ENCODE measurements at regions not wholly inside any gene's neighbourhood (a gene's known extent, or its start where the extent isn't known, plus 50 kb on each side); places are given as distances from the start of the nearest gene placed in this dataset.

DNA sequence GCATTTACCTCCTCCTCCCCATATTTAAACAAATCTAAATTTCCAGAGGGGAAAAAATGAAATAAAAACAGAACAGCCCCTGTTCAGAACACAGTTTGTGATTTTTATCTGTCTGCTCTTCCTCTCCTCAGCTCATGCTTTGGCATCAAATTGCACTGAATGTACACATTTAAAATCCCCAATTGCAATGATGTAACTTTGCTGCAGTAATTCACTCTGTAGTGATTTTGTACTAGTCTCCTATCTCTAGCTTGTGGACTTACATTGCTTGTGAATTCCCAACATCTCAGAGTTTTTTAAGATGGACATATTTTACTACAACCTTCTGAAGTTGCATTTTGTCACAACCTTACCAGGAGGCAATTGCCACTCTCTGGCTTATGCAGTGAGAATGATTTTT is 81.6 kb upstream of the ROBO2 start:
- H3K9me2 ChIP-seq (replicated peaks; ENCODE audit: low read depth, low read length), result no peaks in the 10 kb centered on the region
- TF ChIP-seq, protein P1, sequence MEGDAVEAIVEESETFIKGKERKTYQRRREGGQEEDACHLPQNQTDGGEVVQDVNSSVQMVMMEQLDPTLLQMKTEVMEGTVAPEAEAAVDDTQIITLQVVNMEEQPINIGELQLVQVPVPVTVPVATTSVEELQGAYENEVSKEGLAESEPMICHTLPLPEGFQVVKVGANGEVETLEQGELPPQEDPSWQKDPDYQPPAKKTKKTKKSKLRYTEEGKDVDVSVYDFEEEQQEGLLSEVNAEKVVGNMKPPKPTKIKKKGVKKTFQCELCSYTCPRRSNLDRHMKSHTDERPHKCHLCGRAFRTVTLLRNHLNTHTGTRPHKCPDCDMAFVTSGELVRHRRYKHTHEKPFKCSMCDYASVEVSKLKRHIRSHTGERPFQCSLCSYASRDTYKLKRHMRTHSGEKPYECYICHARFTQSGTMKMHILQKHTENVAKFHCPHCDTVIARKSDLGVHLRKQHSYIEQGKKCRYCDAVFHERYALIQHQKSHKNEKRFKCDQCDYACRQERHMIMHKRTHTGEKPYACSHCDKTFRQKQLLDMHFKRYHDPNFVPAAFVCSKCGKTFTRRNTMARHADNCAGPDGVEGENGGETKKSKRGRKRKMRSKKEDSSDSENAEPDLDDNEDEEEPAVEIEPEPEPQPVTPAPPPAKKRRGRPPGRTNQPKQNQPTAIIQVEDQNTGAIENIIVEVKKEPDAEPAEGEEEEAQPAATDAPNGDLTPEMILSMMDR (conservative IDR thresholded peaks at IDR 0.05; ENCODE audit: low read length), result no peak
- TF ChIP-seq EZH2phosphoT487 (IDR thresholded peaks at IDR 0.05; ENCODE audit: borderline replicate concordance), result no peak
- no peaks in the 10 kb centered on the region for H4K20me1 ChIP-seq (ENCODE audit: insufficient read depth, low read length, poor library complexity, severe bottlenecking)
- no peak overlapping the region for H3K4me2 ChIP-seq (ENCODE audit: low read depth, low read length, poor library complexity, severe bottlenecking)
- H3K4me3 ChIP-seq (ENCODE audit: low read length, poor library complexity, severe bottlenecking), result no peak overlapping the region
- no peaks in the 10 kb centered on the region for H3K79me2 ChIP-seq (ENCODE audit: insufficient read depth, low read length)
- H3K9ac ChIP-seq (ENCODE audit: low read depth, low read length, poor library complexity, severe bottlenecking), result no peak overlapping the region
- H3K27me3 ChIP-seq (ENCODE audit: insufficient read depth, low read length, poor library complexity, severe bottlenecking), result no peaks in the 10 kb centered on the region
- H3K9me3 ChIP-seq (ENCODE audit: insufficient read depth, low read depth, low read length), result no peaks in the 10 kb centered on the region
- no peak overlapping the region for H2AFZ ChIP-seq (ENCODE audit: low read length)
- no peaks in the 10 kb centered on the region for H3F3A ChIP-seq (ENCODE audit: low read depth)
- no peaks in the 10 kb centered on the region for H3K4me1 ChIP-seq (ENCODE audit: insufficient read depth, low read length, poor library complexity, severe bottlenecking)
- no peaks in the 10 kb centered on the region for H3K36me3 ChIP-seq (ENCODE audit: insufficient read depth, low read length)

DNA sequence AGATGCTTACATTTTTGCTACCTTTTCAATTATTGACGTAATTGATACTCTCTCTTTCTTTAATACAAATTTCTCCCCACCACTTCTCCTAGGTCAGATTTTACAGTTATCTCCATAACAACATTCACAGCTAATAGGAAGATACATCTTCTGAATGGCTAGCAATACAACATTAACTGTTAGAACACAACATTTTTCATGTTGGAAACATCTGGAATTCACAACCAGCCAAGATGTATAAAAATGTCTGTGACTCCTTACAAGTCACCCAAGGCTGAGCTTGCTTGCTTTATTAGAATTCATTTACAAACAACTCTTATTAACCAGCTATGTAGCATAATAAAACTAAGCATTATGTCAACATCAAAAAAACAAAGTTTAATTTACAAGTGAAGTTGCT is 81.0 kb upstream of the ROBO2 start:
- no peaks in the 10 kb centered on the region for H4K20me1 ChIP-seq (ENCODE audit: insufficient read depth, low read length, poor library complexity, severe bottlenecking)
- H3K36me3 ChIP-seq (ENCODE audit: insufficient read depth, low read length), result no peaks in the 10 kb centered on the region
- H3F3A ChIP-seq (ENCODE audit: low read depth), result no peaks in the 10 kb centered on the region
- no peak overlapping the region for H3K4me2 ChIP-seq (ENCODE audit: low read depth, low read length, poor library complexity, severe bottlenecking)
- TF ChIP-seq EZH2phosphoT487 (IDR thresholded peaks at IDR 0.05; ENCODE audit: borderline replicate concordance), result no peak
- TF ChIP-seq, protein P1 (conservative IDR thresholded peaks at IDR 0.05; ENCODE audit: low read length), result no peak
- H3K9ac ChIP-seq (ENCODE audit: low read depth, low read length, poor library complexity, severe bottlenecking), result no peak overlapping the region
- H2AFZ ChIP-seq (ENCODE audit: low read length), result no peak overlapping the region
- no peaks in the 10 kb centered on the region for H3K79me2 ChIP-seq (ENCODE audit: insufficient read depth, low read length)
- no peaks in the 10 kb centered on the region for H3K9me3 ChIP-seq (ENCODE audit: insufficient read depth, low read depth, low read length)
- no peaks in the 10 kb centered on the region for H3K4me1 ChIP-seq (ENCODE audit: insufficient read depth, low read length, poor library complexity, severe bottlenecking)
- no peak overlapping the region for H3K4me3 ChIP-seq (ENCODE audit: low read length, poor library complexity, severe bottlenecking)
- no peaks in the 10 kb centered on the region for H3K9me2 ChIP-seq (replicated peaks; ENCODE audit: low read depth, low read length)
- no peaks in the 10 kb centered on the region for H3K27me3 ChIP-seq (ENCODE audit: insufficient read depth, low read length, poor library complexity, severe bottlenecking)

DNA sequence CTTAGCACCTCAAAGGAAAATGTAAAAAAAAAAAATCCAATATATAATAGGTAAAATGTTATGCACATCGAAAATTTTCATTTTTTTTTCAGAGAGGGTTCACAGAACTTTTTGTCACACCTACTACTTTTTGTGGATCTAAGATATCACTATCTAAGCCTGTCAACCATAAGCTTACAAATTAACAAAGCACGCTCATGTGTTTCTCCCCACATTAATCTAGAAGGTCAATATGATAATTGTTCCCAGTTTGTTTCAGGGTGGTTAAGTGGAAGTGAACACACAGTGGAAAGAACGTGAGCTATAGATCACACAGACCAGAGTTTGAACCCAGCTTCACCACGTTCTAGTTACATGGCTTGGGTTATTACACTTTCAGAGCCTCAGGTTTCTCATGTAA is 78.6 kb upstream of the ROBO2 start:
- TF ChIP-seq EZH2phosphoT487 (IDR thresholded peaks at IDR 0.05; ENCODE audit: borderline replicate concordance), result no peak
- TF ChIP-seq, protein P1 (conservative IDR thresholded peaks at IDR 0.05; ENCODE audit: low read length), result no peak
- Histone ChIP-seq H3K9me2 (replicated peaks; ENCODE audit: low read depth, low read length) (no peaks in the 10 kb centered on the region), H3K9ac (ENCODE audit: low read depth, low read length, poor library complexity, severe bottlenecking) (no peak overlapping the region), H3F3A (ENCODE audit: low read depth) (no peaks in the 10 kb centered on the region), H4K20me1 (ENCODE audit: insufficient read depth, low read length, poor library complexity, severe bottlenecking) (no peaks in the 10 kb centered on the region), H3K9me3 (ENCODE audit: insufficient read depth, low read depth, low read length) (no peaks in the 10 kb centered on the region), H3K4me1 (ENCODE audit: insufficient read depth, low read length, poor library complexity, severe bottlenecking) (no peaks in the 10 kb centered on the region), H3K4me3 (ENCODE audit: low read length, poor library complexity, severe bottlenecking) (no peak overlapping the region), H3K27me3 (ENCODE audit: insufficient read depth, low read length, poor library complexity, severe bottlenecking) (no peaks in the 10 kb centered on the region), H2AFZ (ENCODE audit: low read length) (no peak overlapping the region), H3K36me3 (ENCODE audit: insufficient read depth, low read length) (no peaks in the 10 kb centered on the region), H3K79me2 (ENCODE audit: insufficient read depth, low read length) (no peaks in the 10 kb centered on the region), H3K4me2 (ENCODE audit: low read depth, low read length, poor library complexity, severe bottlenecking) (no peak overlapping the region)

All from Loucy (cell line).